HCT116 (cell line): ENCODE measurements at regions not wholly inside any gene's neighbourhood (a gene's known extent, or its start where the extent isn't known, plus 50 kb on each side); places are given as distances from the start of the nearest gene placed in this dataset.
"Not testable (repeated sequence)": the region's sequence is repeated elsewhere in the genome, so short reads cannot be mapped to it uniquely, and the experiment has no call there.

ENCODE experiments used
- ATAC-seq: fragments of 200-7000 bp; cut with Tn5 transposase; 2 replicates; pipeline ENCODE4 v1.9.1; 2020; ENCODE audit warnings: mild to moderate bottlenecking, moderate library complexity
- BruUV-seq: library from RNA; stranded (reverse); fragments of 400-500 nt; replicated peaks from 2 replicates; lab custom pipeline; 2021; lab: Mats Ljungman, UMichigan
- CTCF ChIA-PET: fragments of 300-600 bp; sonication (Branson Sonifier 250); formaldehyde crosslinking; loops from one replicate; lab custom pipeline; 2021; ENCODE audit warnings: antibody characterized with exemption; lab: Charles Lee
- POLR2A ChIA-PET: fragments of 300-600, 350-600 bp; sonication (Branson Sonifier 250); formaldehyde crosslinking; loops from one replicate; lab custom pipeline; 2021; ENCODE audit warnings: antibody characterized with exemption; lab: Charles Lee
- RAD21 ChIA-PET, 2 experiments: fragments of 300-600 bp; sonication (Branson Sonifier 250); formaldehyde crosslinking; loops; one replicate each; lab custom pipeline; 2023; ENCODE audit warnings: low total read pairs in 2 of 2; ENCODE audit not compliant: uncharacterized antibody in 2 of 2, unreplicated experiment in 2 of 2, low non-redundant PET in 1 of 2; lab: Charles Lee
- DNase-seq: peaks from one replicate; pipeline ENCODE4 v3.0.0-alpha.2; 2010; ENCODE audit warnings: low read depth, low spot score
- H2AFZ ChIP-seq: fragments of 200-600 bp; shearing (Covaris generic), sonication (generic); 2 replicates; pipeline ENCODE4 v1.6.1; 2017; ENCODE audit warnings: low read depth, mixed run types, mixed read lengths, antibody characterized with exemption, low read length; ENCODE audit not compliant: poor library complexity, severe bottlenecking
- H3K27ac ChIP-seq: 2 replicates; pipeline ENCODE4 v1.5.1; 2012; ENCODE audit warnings: low read depth, low read length
- H3K27me3 ChIP-seq: fragments of 200-600 bp; sonication (generic); 2 replicates; pipeline ENCODE4 v1.6.1; 2016; ENCODE audit warnings: mixed run types, low read length, mixed read lengths; ENCODE audit not compliant: insufficient read depth
- H3K36me3 ChIP-seq, 2 experiments: fragments of 200-500 bp in 1 of 2; fragments of 200-600 bp in 1 of 2; sonication (Bioruptor generic) in 1 of 2; sonication (generic) in 1 of 2; 2 replicates each; pipeline versions ENCODE4 v1.5.1 to v1.6.1; 2014 to 2016; ENCODE audit warnings: low read length in 2 of 2, inconsistent platforms in 1 of 2, mixed read lengths in 1 of 2, mixed run types in 1 of 2; ENCODE audit not compliant: insufficient read depth in 2 of 2, control insufficient read depth in 1 of 2
- H3K4me1 ChIP-seq, 2 experiments: fragments of 200-600 bp in 1 of 2; sonication (generic) in 1 of 2; 2 replicates each; pipeline versions ENCODE4 v1.5.1 to v1.6.1; 2012 to 2017; ENCODE audit warnings: low read length in 2 of 2, inconsistent platforms in 1 of 2, mild to moderate bottlenecking in 1 of 2, mixed read lengths in 1 of 2, mixed run types in 1 of 2, moderate library complexity in 1 of 2; ENCODE audit not compliant: insufficient read depth in 2 of 2, control insufficient read depth in 1 of 2
- H3K4me2 ChIP-seq: fragments of 200-600 bp; sonication (generic); 2 replicates; pipeline ENCODE4 v1.6.1; 2017; ENCODE audit warnings: mixed run types, low read length, mixed read lengths
- H3K4me3 ChIP-seq, 2 experiments: fragments of 200-600 bp in 1 of 2; sonication (generic) in 1 of 2; replicated peaks in 1 of 2; 2 replicates each; pipeline ENCODE4 v1.5.1; 2011 to 2016; ENCODE audit warnings: low read length in 2 of 2, control low read depth in 1 of 2, low read depth in 1 of 2, mild to moderate bottlenecking in 1 of 2, mixed read lengths in 1 of 2, mixed run types in 1 of 2
- H3K79me2 ChIP-seq: fragments of 200-600 bp; sonication (generic); 2 replicates; pipeline ENCODE4 v1.6.1; 2017; ENCODE audit warnings: mild to moderate bottlenecking, mixed run types, low read length, moderate library complexity, mixed read lengths; ENCODE audit not compliant: insufficient read depth
- H3K9ac ChIP-seq: fragments of 200-600 bp; sonication (generic); 2 replicates; pipeline ENCODE4 v1.6.1; 2016; ENCODE audit warnings: low read length, mixed read lengths
- H3K9me2 ChIP-seq: fragments of 200-600 bp; sonication (generic), shearing (Covaris generic); 2 replicates; pipeline ENCODE4 v1.6.1; 2017; ENCODE audit warnings: mixed run types, mild to moderate bottlenecking, moderate library complexity; ENCODE audit not compliant: insufficient read depth
- H3K9me3 ChIP-seq, 2 experiments: fragments of 200-500 bp in 1 of 2; fragments of 200-600 bp in 1 of 2; sonication (Bioruptor generic) in 1 of 2; sonication (generic) in 1 of 2; 2 replicates each; pipeline ENCODE4 v1.6.1; 2014 to 2017; ENCODE audit warnings: low read length in 2 of 2, mixed read lengths in 2 of 2, inconsistent platforms in 1 of 2, low read depth in 1 of 2, mild to moderate bottlenecking in 1 of 2, mixed run types in 1 of 2, moderate library complexity in 1 of 2; ENCODE audit not compliant: control insufficient read depth in 1 of 2, insufficient read depth in 1 of 2
- H4K20me1 ChIP-seq: fragments of 200-600 bp; sonication (generic), shearing (Covaris generic); 2 replicates; pipeline ENCODE4 v1.6.1; 2017; ENCODE audit warnings: mixed run types, mild to moderate bottlenecking, moderate library complexity; ENCODE audit not compliant: insufficient read depth
- ATF3 ChIP-seq: IDR thresholded peaks from 2 replicates; pipeline ENCODE4 v1.6.1; 2012
- CBX3 ChIP-seq: IDR thresholded peaks from 2 replicates; pipeline ENCODE4 v1.6.1; 2012; ENCODE audit warnings: low read depth
- CEBPB ChIP-seq: IDR thresholded peaks from 2 replicates; pipeline ENCODE4 v1.6.1; 2012; ENCODE audit warnings: low read depth
- CTCF ChIP-seq, 3 experiments: fragments of 200-600 bp in 1 of 3; sonication (generic) in 1 of 3; IDR thresholded peaks in 2 of 3; conservative IDR thresholded peaks in 1 of 3; 2 replicates each; pipeline ENCODE4 v1.5.1; 2012 to 2017; ENCODE audit warnings: low read depth in 2 of 3, low read length in 2 of 3, antibody characterized with exemption in 1 of 3, borderline replicate concordance in 1 of 3, control low read depth in 1 of 3, mild to moderate bottlenecking in 1 of 3, mixed read lengths in 1 of 3, mixed run types in 1 of 3, moderate library complexity in 1 of 3; ENCODE audit not compliant: insufficient read depth in 1 of 3
- ELF1 ChIP-seq: IDR thresholded peaks from 2 replicates; pipeline ENCODE4 v1.6.1; 2012; ENCODE audit warnings: low read depth, borderline replicate concordance
- MAX ChIP-seq: IDR thresholded peaks from 2 replicates; pipeline ENCODE4 v1.6.1; 2012
- RAD21 ChIP-seq: IDR thresholded peaks from 2 replicates; pipeline ENCODE4 v1.6.1; 2012; ENCODE audit warnings: low read depth, mild to moderate bottlenecking
- REST ChIP-seq: IDR thresholded peaks from 2 replicates; pipeline ENCODE4 v1.6.1; 2012; ENCODE audit warnings: low read depth
- SRF ChIP-seq: IDR thresholded peaks from 2 replicates; pipeline ENCODE4 v1.6.1; 2012; ENCODE audit warnings: low read depth
- YY1 ChIP-seq: IDR thresholded peaks from 2 replicates; pipeline ENCODE4 v1.6.1; 2011; ENCODE audit warnings: low read length, low read depth, moderate library complexity, mild to moderate bottlenecking; ENCODE audit not compliant: insufficient replicate concordance; ENCODE audit errors: extremely low read depth
- ZNF274 ChIP-seq: fragments of 200-500 bp; sonication (Bioruptor generic); IDR thresholded peaks from 2 replicates; pipeline ENCODE4 v1.6.1; 2014; ENCODE audit warnings: mild to moderate bottlenecking, low read depth, low read length, inconsistent platforms
- intact Hi-C: fragments of 100-400 bp; cut with micrococcal nuclease; formaldehyde crosslinking; loops from 2 replicates; pipeline ENCODE4 v1.10.0; 2022

- TF ChIP-seq REST (no peak), CTCF (IDR thresholded peaks at IDR 0.05 in 2 of 3, conservative IDR thresholded peaks at IDR 0.05 in 1 of 3; ENCODE audit: borderline replicate concordance in 1 of 3, insufficient read depth in 1 of 3, low read depth in 2 of 3, low read length in 2 of 3) (no peak), CEBPB (no peak), YY1 (no peak), SRF (no peak), ZNF274 (no peak), RAD21 (no peak), ELF1 (no peak), ATF3 (no peak), MAX (no peak), CBX3 (no peak)
Observed at GRCh38 chr16:88274847-88275246, 107.9 kb upstream of the ZNF469 start (continued).

- H2AFZ ChIP-seq, H3K9me2 ChIP-seq, H3K9me3 ChIP-seq, POLR2A ChIA-PET, H3K9ac ChIP-seq, H3K79me2 ChIP-seq, H3K27me3 ChIP-seq, H4K20me1 ChIP-seq, H3K27ac ChIP-seq, H3K4me2 ChIP-seq, H3K36me3 ChIP-seq, BruUV-seq, CTCF ChIA-PET, H3K4me1 ChIP-seq, H3K4me3 ChIP-seq, ATAC-seq, DNase-seq, RAD21 ChIA-PET, intact Hi-C loops: not testable (repeated sequence)
Observed at GRCh38 chr16:88275336-88276122, 107.2 kb upstream of the ZNF469 start.

- H3K9ac ChIP-seq, H3K9me2 ChIP-seq, H3K4me2 ChIP-seq, H4K20me1 ChIP-seq, H2AFZ ChIP-seq, intact Hi-C loops, H3K27ac ChIP-seq, BruUV-seq, H3K36me3 ChIP-seq, H3K4me1 ChIP-seq, H3K27me3 ChIP-seq, RAD21 ChIA-PET, POLR2A ChIA-PET, H3K4me3 ChIP-seq, H3K9me3 ChIP-seq, DNase-seq, CTCF ChIA-PET, ATAC-seq, H3K79me2 ChIP-seq: not testable (repeated sequence)
Observed at GRCh38 chr16:88276123-88276588, 106.6 kb upstream of the ZNF469 start.
